ENCODE measurements at regions not wholly inside any gene's neighbourhood (a gene's known extent, or its start where the extent isn't known, plus 50 kb on each side); places are given as distances from the start of the nearest gene placed in this dataset.

DNA sequence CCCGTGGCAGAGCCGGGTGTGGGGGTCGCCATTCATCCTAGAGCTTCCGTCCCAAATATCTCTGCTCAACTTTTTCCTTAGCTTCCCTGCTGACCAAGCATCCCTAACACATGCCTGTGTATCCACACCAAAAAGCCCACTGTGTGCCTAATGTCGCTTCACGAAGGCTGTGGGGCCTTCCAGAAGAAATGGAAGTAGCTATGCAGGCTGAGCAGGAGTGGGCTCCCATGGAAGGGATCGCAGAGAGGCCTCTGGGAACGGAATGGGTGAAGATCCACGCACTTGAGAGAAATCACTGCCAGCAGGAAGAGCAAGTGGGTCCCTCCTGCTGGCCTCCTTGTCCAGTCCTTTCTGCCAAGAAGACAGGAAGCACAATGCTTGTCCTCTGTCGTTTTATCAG lies 136.0 kb downstream of the SOX1 start:
- no peaks in the 10 kb centered on the region for H3K9me3 ChIP-seq (ENCODE audit: control insufficient read depth in 1 of 2, insufficient read depth in 1 of 2, low read depth in 1 of 2, low read length in 2 of 2)
- H3K4me3 ChIP-seq (replicated peaks in 1 of 2; ENCODE audit: low read depth in 1 of 2, low read length in 2 of 2) = no peak overlapping the region
- ATAC-seq (no peak), DNase-seq (ENCODE audit: low read depth, low spot score) (no peak)
- no peaks in the 10 kb centered on the region for H3K4me1 ChIP-seq (ENCODE audit: control insufficient read depth in 1 of 2, insufficient read depth in 2 of 2, low read length in 2 of 2)
- H3K9me2 ChIP-seq (ENCODE audit: insufficient read depth) = no peaks in the 10 kb centered on the region
- POLR2A ChIA-PET = no interaction called here
- no TSS peak for BruUV-seq (replicated peaks)
- no peak overlapping the region for H2AFZ ChIP-seq (ENCODE audit: low read depth, low read length, poor library complexity, severe bottlenecking)
- TF ChIP-seq REST (IDR thresholded peaks at IDR 0.05; ENCODE audit: low read depth) = no peak
- intact Hi-C loops (cut with micrococcal nuclease) = no loop called here
- no peak overlapping the region for H3K4me2 ChIP-seq (ENCODE audit: low read length)
- peaks cover 16% of the 10 kb centered on the region; the same call in 1 of the 2 replicates for H3K27me3 ChIP-seq (ENCODE audit: insufficient read depth, low read length)
- no peaks in the 10 kb centered on the region for H3K36me3 ChIP-seq (ENCODE audit: control insufficient read depth in 1 of 2, insufficient read depth in 2 of 2, low read length in 2 of 2)
- H3K9ac ChIP-seq (ENCODE audit: low read length) = no peak overlapping the region
- H4K20me1 ChIP-seq (ENCODE audit: insufficient read depth) = no peaks in the 10 kb centered on the region
- CTCF ChIA-PET = no interaction called here
- RAD21 ChIA-PET (ENCODE audit: low non-redundant PET in 1 of 2, low total read pairs in 2 of 2, uncharacterized antibody in 2 of 2, unreplicated experiment in 2 of 2) = no interaction called here
- no peak overlapping the region for H3K27ac ChIP-seq (ENCODE audit: low read depth, low read length)
- no peaks in the 10 kb centered on the region for H3K79me2 ChIP-seq (ENCODE audit: insufficient read depth, low read length)

- H3K4me1 ChIP-seq (ENCODE audit: control insufficient read depth in 1 of 2, insufficient read depth in 2 of 2, low read length in 2 of 2) = no peaks in the 10 kb centered on the region
- H3K27me3 ChIP-seq (ENCODE audit: insufficient read depth, low read length) = peaks cover 18% of the 10 kb centered on the region; the same call in 1 of the 2 replicates
- DNase-seq (ENCODE audit: low read depth, low spot score) (no peak), ATAC-seq (no peak)
- no peaks in the 10 kb centered on the region for H3K9me3 ChIP-seq (ENCODE audit: control insufficient read depth in 1 of 2, insufficient read depth in 1 of 2, low read depth in 1 of 2, low read length in 2 of 2)
- ChIA-PET POLR2A (no interaction called here), RAD21 (ENCODE audit: low non-redundant PET in 1 of 2, low total read pairs in 2 of 2, uncharacterized antibody in 2 of 2, unreplicated experiment in 2 of 2) (no interaction called here), CTCF (no interaction called here)
- no peaks in the 10 kb centered on the region for H3K36me3 ChIP-seq (ENCODE audit: control insufficient read depth in 1 of 2, insufficient read depth in 2 of 2, low read length in 2 of 2)
- intact Hi-C loops (cut with micrococcal nuclease) = no loop called here
- no peaks in the 10 kb centered on the region for H4K20me1 ChIP-seq (ENCODE audit: insufficient read depth)
- H2AFZ ChIP-seq (ENCODE audit: low read depth, low read length, poor library complexity, severe bottlenecking) = no peak overlapping the region
- H3K9ac ChIP-seq (ENCODE audit: low read length) = no peak overlapping the region
- TF ChIP-seq RAD21 (IDR thresholded peaks at IDR 0.05; ENCODE audit: low read depth) = no peak
- TF ChIP-seq YY1 (IDR thresholded peaks at IDR 0.05; ENCODE audit: extremely low read depth, insufficient replicate concordance, low read depth, low read length) = no peak
- TF ChIP-seq JUND (IDR thresholded peaks at IDR 0.05) = no peak
- TF ChIP-seq POLR2A (IDR thresholded peaks at IDR 0.05; ENCODE audit: borderline replicate concordance, extremely low read depth, insufficient read depth, insufficient read length) = no peak
- no peak for TF ChIP-seq SIN3A (IDR thresholded peaks at IDR 0.05; ENCODE audit: low read depth)
- no peak for TF ChIP-seq POLR2AphosphoS5 (IDR thresholded peaks at IDR 0.05; ENCODE audit: low read depth, low read length)
- no peak for TF ChIP-seq ZFX (IDR thresholded peaks at IDR 0.05)
- no peak for TF ChIP-seq SP1 (IDR thresholded peaks at IDR 0.05; ENCODE audit: low read depth)
- no peak overlapping the region for H3K27ac ChIP-seq (ENCODE audit: low read depth, low read length)
- no peaks in the 10 kb centered on the region for H3K79me2 ChIP-seq (ENCODE audit: insufficient read depth, low read length)
- no TSS peak for BruUV-seq (replicated peaks)
- H3K9me2 ChIP-seq (ENCODE audit: insufficient read depth) = no peaks in the 10 kb centered on the region
- H3K4me2 ChIP-seq (ENCODE audit: low read length) = no peak overlapping the region
- H3K4me3 ChIP-seq (replicated peaks in 1 of 2; ENCODE audit: low read depth in 1 of 2, low read length in 2 of 2) = no peak overlapping the region
Observed at GRCh38 chr13:112203614-112204013, 136.7 kb downstream of the SOX1 start.
